GM18498 (cell line): ENCODE measurements at regions not wholly inside any gene's neighbourhood (a gene's known extent, or its start where the extent isn't known, plus 50 kb on each side); places are given as distances from the start of the nearest gene placed in this dataset.

Source experiments
- ATAC-seq: cut with Tn5 transposase; IDR thresholded peaks from one replicate; pipeline ENCODE4 v1.9.1; 2021; ENCODE audit warnings: mild to moderate bottlenecking, moderate library complexity; ENCODE audit not compliant: unreplicated experiment

GRCh38 chr13:97901716-97902115 is 51.8 kb upstream of the IPO5 start:
- no peak for ATAC-seq
